OCI-LY1 (cell line): ENCODE measurements at regions not wholly inside any gene's neighbourhood (a gene's known extent, or its start where the extent isn't known, plus 50 kb on each side); places are given as distances from the start of the nearest gene placed in this dataset.

Experiments
- CTCF ChIP-seq: fragments of 200-600 bp; sonication (generic), shearing (Covaris generic); IDR thresholded peaks from 2 replicates; pipeline ENCODE4 v1.5.1; 2017; ENCODE audit warnings: mild to moderate bottlenecking, antibody characterized with exemption, low read length, moderate library complexity, mixed read lengths
- EZH2 ChIP-seq: fragments of 200-600 bp; sonication (generic), shearing (Covaris generic); IDR thresholded peaks from 2 replicates; pipeline ENCODE4 v1.8.0; 2017; ENCODE audit warnings: borderline replicate concordance, mixed run types, mild to moderate bottlenecking, antibody characterized with exemption, low read length, moderate library complexity, mixed read lengths

- no peak for TF ChIP-seq CTCF
- no peak for TF ChIP-seq EZH2
Observed at GRCh38 chr4:84050015-84050414, 449.1 kb downstream of the NKX6-1 start.
